HEK293 (cell line): ENCODE measurements at regions not wholly inside any gene's neighbourhood (a gene's known extent, or its start where the extent isn't known, plus 50 kb on each side); places are given as distances from the start of the nearest gene placed in this dataset.

Experiments
- CTCF ChIA-PET: fragments of 350-600 bp; formaldehyde crosslinking; extraction: SDS; loops from one replicate; lab custom pipeline; 2021; ENCODE audit warnings: antibody characterized with exemption; lab: Yijun Ruan, JAX
- POLR2A ChIA-PET: fragments of 300-600 bp; formaldehyde crosslinking; extraction: SDS; loops from one replicate; lab custom pipeline; 2020; ENCODE audit warnings: antibody characterized with exemption, inconsistent platforms; lab: Yijun Ruan, JAX
- H3K27ac ChIP-seq: fragments of 200-500 bp; sonication (Bioruptor generic); 2 replicates; pipeline ENCODE4 v1.5.1; 2014; ENCODE audit warnings: low read depth, low read length, control low read depth, inconsistent platforms; ENCODE audit errors: extremely low read depth
- H3K36me3 ChIP-seq, 2 experiments: fragments of 200-500 bp in 1 of 2; sonication (Bioruptor generic) in 1 of 2; 1 replicate in 1 of 2; 2 replicates in 1 of 2; pipeline ENCODE4 v1.5.1; 2014 to 2017; ENCODE audit warnings: inconsistent platforms in 2 of 2, low read length in 2 of 2; ENCODE audit not compliant: control insufficient read depth in 2 of 2, insufficient read depth in 1 of 2
- H3K4me1 ChIP-seq: fragments of 200-500 bp; sonication (Bioruptor generic); 2 replicates; pipeline ENCODE4 v1.5.1; 2014; ENCODE audit warnings: mild to moderate bottlenecking, low read length, inconsistent platforms; ENCODE audit not compliant: control insufficient read depth, insufficient read depth
- H3K4me3 ChIP-seq: 2 replicates; pipeline ENCODE4 v1.5.1; 2011; ENCODE audit warnings: low read depth, mild to moderate bottlenecking, control low read depth, low read length, moderate library complexity
- H3K9me3 ChIP-seq: fragments of 200-500 bp; sonication (Bioruptor generic); 2 replicates; pipeline ENCODE4 v1.5.1; 2014; ENCODE audit warnings: low read depth, low read length, inconsistent platforms; ENCODE audit not compliant: control insufficient read depth, insufficient read depth
- ATF2 ChIP-seq: fragments of 450-650 bp; formaldehyde crosslinking; IDR thresholded peaks from 2 replicates; pipeline ENCODE4 v1.5.1; 2016; ENCODE audit warnings: missing biosample characterization, missing genetic modification characterization, low read depth
- BCL11A ChIP-seq: fragments of 450-650 bp; formaldehyde crosslinking; IDR thresholded peaks from 2 replicates; pipeline ENCODE4 v1.5.1; 2016; ENCODE audit warnings: low read depth, missing biosample characterization, missing genetic modification characterization
- GLIS1 ChIP-seq: fragments of 450-650 bp; formaldehyde crosslinking; IDR thresholded peaks from 2 replicates; pipeline ENCODE4 v1.5.1; 2016; ENCODE audit warnings: missing biosample characterization, missing genetic modification characterization
- OSR2 ChIP-seq: fragments of 450-650 bp; formaldehyde crosslinking; IDR thresholded peaks from 2 replicates; pipeline ENCODE4 v1.5.1; 2016; ENCODE audit warnings: missing biosample characterization, missing genetic modification characterization
- PBX3 ChIP-seq: sonication (generic); formaldehyde crosslinking; IDR thresholded peaks from 2 replicates; pipeline ENCODE4 v1.8.1; 2022; ENCODE audit warnings: mild to moderate bottlenecking, moderate library complexity, missing genetic modification reagents
- REST ChIP-seq: fragments of 450-650 bp; formaldehyde crosslinking; IDR thresholded peaks from 2 replicates; pipeline ENCODE4 v1.5.1; 2016; ENCODE audit warnings: missing biosample characterization, missing genetic modification characterization
- ZBTB11 ChIP-seq: fragments of 450-650 bp; formaldehyde crosslinking; conservative IDR thresholded peaks from 2 replicates; pipeline ENCODE4 v1.5.1; 2016; ENCODE audit warnings: low read depth, missing biosample characterization, missing genetic modification characterization
- ZNF157 ChIP-seq: fragments of 450-650 bp; formaldehyde crosslinking; IDR thresholded peaks from 2 replicates; pipeline ENCODE4 v1.5.1; 2016; ENCODE audit warnings: missing biosample characterization, missing genetic modification characterization
- ZNF19 ChIP-seq: fragments of 450-650 bp; formaldehyde crosslinking; IDR thresholded peaks from 2 replicates; pipeline ENCODE4; 2016; ENCODE audit warnings: missing biosample characterization, missing genetic modification characterization, low read depth
- ZNF302 ChIP-seq: fragments of 450-650 bp; formaldehyde crosslinking; IDR thresholded peaks from 2 replicates; pipeline ENCODE4 v1.5.1; 2016; ENCODE audit warnings: missing biosample characterization, missing genetic modification characterization, low read depth
- ZNF350 ChIP-seq: fragments of 450-650 bp; formaldehyde crosslinking; IDR thresholded peaks from 2 replicates; pipeline ENCODE4 v1.5.0; 2017; ENCODE audit warnings: missing biosample characterization, mild to moderate bottlenecking, missing genetic modification characterization
- ZNF366 ChIP-seq: fragments of 450-650 bp; formaldehyde crosslinking; conservative IDR thresholded peaks from 2 replicates; pipeline ENCODE4 v1.5.1; 2016; ENCODE audit warnings: missing biosample characterization, missing genetic modification characterization
- ZNF391 ChIP-seq: fragments of 450-650 bp; formaldehyde crosslinking; IDR thresholded peaks from 2 replicates; pipeline ENCODE4 v1.5.1; 2016; ENCODE audit warnings: low read depth, missing biosample characterization, missing genetic modification characterization, borderline replicate concordance
- ZNF621 ChIP-seq: fragments of 450-650 bp; formaldehyde crosslinking; IDR thresholded peaks from 2 replicates; pipeline ENCODE4 v1.5.1; 2017; ENCODE audit warnings: missing biosample characterization, missing genetic modification characterization
- ZNF623 ChIP-seq: fragments of 450-650 bp; formaldehyde crosslinking; IDR thresholded peaks from 2 replicates; pipeline ENCODE4 v1.5.1; 2016; ENCODE audit warnings: missing biosample characterization, missing genetic modification characterization
- ZNF747 ChIP-seq: fragments of 450-650 bp; formaldehyde crosslinking; IDR thresholded peaks from 2 replicates; pipeline ENCODE4 v1.5.1; 2016; ENCODE audit warnings: missing biosample characterization, missing genetic modification characterization
- ZNF768 ChIP-seq: fragments of 450-650 bp; formaldehyde crosslinking; IDR thresholded peaks from 2 replicates; pipeline ENCODE4 v1.5.1; 2018; ENCODE audit warnings: missing biosample characterization, mild to moderate bottlenecking, missing genetic modification characterization
- TF ChIP-seq, protein P1 (sequence below): fragments of 450-650 bp; formaldehyde crosslinking; IDR thresholded peaks from 2 replicates; pipeline ENCODE4 v1.5.1; 2016; ENCODE audit warnings: missing biosample characterization, missing genetic modification characterization

GRCh38 chr4:41870035-41870434 lies 65.2 kb upstream of the TMEM33 start (continued):
- no peak for TF ChIP-seq PBX3 (CRISPR knock-in tag)

DNA sequence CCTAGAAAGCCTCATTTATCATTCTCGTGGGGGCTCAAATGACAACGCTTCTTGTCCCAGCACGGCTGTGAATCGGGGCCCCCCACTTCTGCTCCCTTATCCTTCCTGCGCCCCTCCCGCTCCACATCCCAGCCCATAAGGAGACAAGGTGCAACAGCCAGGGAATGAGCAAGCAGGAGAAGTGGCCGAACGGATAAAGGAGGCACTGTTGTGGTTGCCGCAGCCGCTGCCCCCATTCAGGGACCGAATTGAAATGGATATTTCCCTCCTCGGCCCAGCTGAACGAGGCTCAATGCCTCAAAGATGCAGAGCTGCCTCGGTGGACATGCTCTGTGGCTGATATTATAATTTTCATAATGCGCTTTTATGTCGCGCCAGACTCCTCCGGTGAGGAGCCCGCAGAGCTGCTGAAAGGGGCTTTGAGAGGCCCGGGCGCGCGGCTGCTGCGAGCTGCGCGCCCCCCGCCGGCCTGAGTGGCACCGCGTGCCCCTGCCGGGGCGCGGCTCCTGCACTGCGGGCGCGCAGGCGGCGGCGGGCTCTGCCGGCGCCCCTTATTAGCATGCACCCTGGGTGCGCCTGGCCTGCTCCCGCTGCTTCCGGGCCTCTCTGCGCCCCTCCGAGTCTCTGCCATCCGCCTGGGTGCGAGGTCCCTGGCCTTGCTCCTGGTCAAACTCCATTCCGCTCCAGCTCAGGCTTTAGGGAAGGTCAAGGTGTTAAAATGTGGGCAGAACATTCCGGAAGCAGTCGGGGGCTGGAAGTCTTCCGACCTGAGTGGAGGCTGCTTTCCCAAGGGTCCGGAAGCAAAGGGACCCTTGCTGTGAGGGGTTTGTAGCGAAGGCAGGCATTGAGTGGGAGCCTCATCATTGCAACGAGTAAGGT lies 68.2 kb upstream of the TMEM33 start:
- Histone ChIP-seq H3K4me3 (no peak overlapping the region), H3K4me1 (no peaks in the 10 kb centered on the region; the same call in none of the 2 replicates), H3K9me3 (no peaks in the 10 kb centered on the region), H3K36me3 (no peaks in the 10 kb centered on the region), H3K27ac (no peak overlapping the region)
- ChIA-PET POLR2A (no interaction called here), CTCF (no interaction called here)
- TF ChIP-seq ZNF621 (tag by site-specific recombination) (no peak), ZNF157 (tag by site-specific recombination) (no peak), ZNF302 (tag by site-specific recombination) (no peak), REST (tag by site-specific recombination) (no peak), GLIS1 (tag by site-specific recombination) (no peak), OSR2 (no peak), ZNF768 (tag by site-specific recombination) (no peak), ATF2 (no peak), ZNF747 (tag by site-specific recombination) (no peak)
- TF ChIP-seq, protein P1, sequence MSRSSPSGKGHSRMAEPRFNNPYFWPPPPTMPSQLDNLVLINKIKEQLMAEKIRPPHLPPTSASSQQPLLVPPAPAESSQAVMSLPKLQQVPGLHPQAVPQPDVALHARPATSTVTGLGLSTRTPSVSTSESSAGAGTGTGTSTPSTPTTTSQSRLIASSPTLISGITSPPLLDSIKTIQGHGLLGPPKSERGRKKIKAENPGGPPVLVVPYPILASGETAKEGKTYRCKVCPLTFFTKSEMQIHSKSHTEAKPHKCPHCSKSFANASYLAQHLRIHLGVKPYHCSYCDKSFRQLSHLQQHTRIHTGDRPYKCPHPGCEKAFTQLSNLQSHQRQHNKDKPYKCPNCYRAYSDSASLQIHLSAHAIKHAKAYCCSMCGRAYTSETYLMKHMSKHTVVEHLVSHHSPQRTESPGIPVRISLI (tag by site-specific recombination), result no peak

DNA sequence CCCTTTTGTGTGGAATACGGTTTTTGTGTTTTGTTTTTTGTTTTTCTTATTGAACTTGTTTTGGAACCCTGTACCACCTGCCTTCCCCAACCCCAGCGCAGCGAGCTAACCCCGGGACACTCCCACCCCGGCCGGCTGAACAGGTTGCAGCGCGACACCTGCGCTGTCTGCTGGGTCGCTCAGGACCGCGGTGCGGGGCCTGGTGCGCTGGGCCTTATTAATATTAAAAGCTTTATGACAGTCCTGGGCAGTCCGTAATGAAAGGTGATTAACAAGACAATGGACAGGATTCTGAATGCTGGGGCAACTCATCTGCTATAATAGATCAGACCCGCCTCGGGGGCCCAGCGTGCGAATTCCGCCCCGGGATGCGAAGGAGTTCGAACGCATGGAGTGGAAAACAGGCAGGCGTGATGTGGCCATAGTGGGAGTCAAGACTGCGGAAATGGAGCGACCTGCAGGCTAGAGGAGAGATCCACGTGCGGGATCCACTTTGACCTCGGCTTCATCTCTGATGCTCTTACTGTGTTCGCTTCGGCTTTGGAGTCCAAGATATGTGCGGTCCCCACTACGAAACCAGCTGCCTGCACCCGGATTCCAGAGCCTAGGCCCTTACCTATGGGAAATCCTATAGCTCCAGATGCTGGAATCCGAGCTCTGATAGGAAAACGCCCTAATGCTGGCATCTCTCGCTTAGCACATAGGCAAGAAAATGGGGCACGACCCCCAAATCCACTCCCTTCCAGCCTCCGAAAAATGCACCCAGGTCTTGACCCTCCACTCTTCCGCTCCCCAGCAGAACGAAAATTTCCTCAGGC lies 69.0 kb upstream of the TMEM33 start:
- ChIA-PET CTCF (interaction anchor here (0.6 to 0.7 kb wide), 2 partner anchors 20 to 204 kb away, joined by 4 read pairs; no protein-coding TSS in a partner anchor), POLR2A (no interaction called here)
- H3K4me1 ChIP-seq, result no peaks in the 10 kb centered on the region; the same call in none of the 2 replicates
- no peak overlapping the region for H3K27ac ChIP-seq
- no peaks in the 10 kb centered on the region for H3K36me3 ChIP-seq
- H3K9me3 ChIP-seq, result no peaks in the 10 kb centered on the region
- no peak overlapping the region for H3K4me3 ChIP-seq
- no peak for TF ChIP-seq ZNF19
- no peak for TF ChIP-seq ZBTB11 (tag by site-specific recombination)
- no peak for TF ChIP-seq ZNF623
- TF ChIP-seq ZNF366 (tag by site-specific recombination), result no peak
- TF ChIP-seq ZNF391 (tag by site-specific recombination), result no peak
- no peak for TF ChIP-seq ZNF350 (tag by site-specific recombination)
- TF ChIP-seq BCL11A, result no peak
